ENCODE measurements at regions not wholly inside any gene's neighbourhood (a gene's known extent, or its start where the extent isn't known, plus 50 kb on each side); places are given as distances from the start of the nearest gene placed in this dataset.
"Not testable (repeated sequence)": the region's sequence is repeated elsewhere in the genome, so short reads cannot be mapped to it uniquely, and the experiment has no call there.

GRCh38 chr15:53923741-53924140 lies 54.5 kb upstream of the UNC13C start:
- H3K4me1 ChIP-seq; H3K9me3 ChIP-seq (replicated peaks); H3K36me3 ChIP-seq; DNase-seq; H3K27ac ChIP-seq; H3K27me3 ChIP-seq; H3K4me3 ChIP-seq: not testable (repeated sequence)

- H3K27ac ChIP-seq = no peak overlapping the region
- H3K4me1 ChIP-seq = no peaks in the 10 kb centered on the region
- DNase-seq = no peak
- no peaks in the 10 kb centered on the region for H3K36me3 ChIP-seq
- H3K9me3 ChIP-seq (replicated peaks) = no peaks in the 10 kb centered on the region
- H3K4me3 ChIP-seq = no peak overlapping the region
- H3K27me3 ChIP-seq = peaks cover 8% of the 10 kb centered on the region; the same call in 1 of the 2 replicates
Measured at GRCh38 chr15:53918180-53919079, 59.8 kb upstream of the UNC13C start.

DNA sequence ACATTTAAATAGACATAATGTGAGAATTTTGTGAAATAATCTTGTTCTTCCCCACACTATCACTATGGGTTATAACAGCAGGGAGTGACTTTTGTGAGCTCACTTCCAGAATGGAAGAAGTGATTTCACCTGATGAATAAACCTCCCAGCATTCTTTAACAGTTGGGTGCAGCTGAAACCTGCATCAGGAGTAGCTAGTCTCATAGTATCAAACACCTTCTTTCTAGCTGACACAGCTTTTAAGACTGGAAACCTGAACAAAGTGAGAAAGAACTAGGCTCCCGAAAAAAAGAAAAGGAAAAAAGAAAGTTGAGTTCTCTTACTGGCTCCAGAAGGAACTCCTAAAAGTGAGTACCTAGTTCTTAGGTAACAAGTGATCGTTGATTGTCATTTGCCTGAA lies 61.1 kb upstream of the UNC13C start:
- Histone ChIP-seq H3K4me3 (no peak overlapping the region), H3K36me3 (no peaks in the 10 kb centered on the region), H3K9me3 (replicated peaks) (no peaks in the 10 kb centered on the region), H3K4me1 (no peaks in the 10 kb centered on the region), H3K27me3 (peaks cover 8% of the 10 kb centered on the region; the same call in 1 of the 2 replicates), H3K27ac (no peak overlapping the region)
- DNase-seq = no peak

- Histone ChIP-seq H3K27me3 (peaks cover 8% of the 10 kb centered on the region; the same call in 1 of the 2 replicates), H3K27ac (no peak overlapping the region), H3K9me3 (replicated peaks) (no peaks in the 10 kb centered on the region), H3K4me1 (no peaks in the 10 kb centered on the region), H3K36me3 (no peaks in the 10 kb centered on the region), H3K4me3 (no peak overlapping the region)
- DNase-seq = no peak
Measured at GRCh38 chr15:53911431-53911830, 66.8 kb upstream of the UNC13C start.

- no peaks in the 10 kb centered on the region for H3K4me1 ChIP-seq
- DNase-seq = no peak
Measured at GRCh38 chr15:53910852-53911251, 67.4 kb upstream of the UNC13C start.

GRCh38 chr15:53910236-53910849 lies 67.9 kb upstream of the UNC13C start:
- Histone ChIP-seq H3K4me1 (no peaks in the 10 kb centered on the region), H3K9me3 (replicated peaks) (no peaks in the 10 kb centered on the region), H3K4me3 (no peak overlapping the region), H3K27ac (no peak overlapping the region), H3K27me3 (0 out of 2 replicates have a peak, but pooled peaks cover 1% of the 10 kb centered on the region), H3K36me3 (no peaks in the 10 kb centered on the region)
- no peak for DNase-seq

More at GRCh38 chr15:53910852-53911251, 67.4 kb upstream of the UNC13C start:
- H3K27me3 ChIP-seq = peaks cover 7% of the 10 kb centered on the region; the same call in 1 of the 2 replicates
- H3K4me3 ChIP-seq = no peak overlapping the region
- H3K27ac ChIP-seq = no peak overlapping the region
- no peaks in the 10 kb centered on the region for H3K36me3 ChIP-seq
- H3K9me3 ChIP-seq (replicated peaks) = no peaks in the 10 kb centered on the region

DNA sequence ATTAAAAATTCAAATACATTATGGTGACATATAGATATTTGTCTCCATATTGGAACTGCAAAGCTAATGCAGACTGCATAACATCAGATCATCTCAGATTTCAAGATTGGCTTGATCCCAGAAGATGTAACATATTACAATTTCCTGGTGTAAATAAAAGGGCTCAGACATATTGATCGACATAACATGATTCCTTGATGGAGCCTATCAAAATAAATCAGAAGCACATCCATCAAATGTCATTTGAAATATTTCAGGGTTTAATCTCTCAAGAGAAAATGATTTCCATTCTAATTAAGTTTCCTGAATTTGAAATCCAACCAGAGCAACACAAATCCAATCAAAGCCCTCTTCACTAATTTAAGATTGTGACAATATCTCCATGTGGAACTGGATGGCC lies 75.1 kb upstream of the UNC13C start:
- no peak for DNase-seq
- H3K9me3 ChIP-seq (replicated peaks) = no peaks in the 10 kb centered on the region
- no peaks in the 10 kb centered on the region for H3K27me3 ChIP-seq
- no peaks in the 10 kb centered on the region for H3K4me1 ChIP-seq
- no peak overlapping the region for H3K4me3 ChIP-seq
- no peak overlapping the region for H3K27ac ChIP-seq
- no peaks in the 10 kb centered on the region for H3K36me3 ChIP-seq

- not testable (repeated sequence) for H3K4me1 ChIP-seq; DNase-seq; H3K36me3 ChIP-seq; H3K4me3 ChIP-seq; H3K9me3 ChIP-seq (replicated peaks); H3K27me3 ChIP-seq; H3K27ac ChIP-seq
Measured at GRCh38 chr15:53893468-53893867, 84.8 kb upstream of the UNC13C start.

GRCh38 chr15:53891862-53892261 lies 86.4 kb upstream of the UNC13C start:
- not testable (repeated sequence) for H3K27ac ChIP-seq; H3K36me3 ChIP-seq; H3K4me3 ChIP-seq; DNase-seq; H3K4me1 ChIP-seq; H3K9me3 ChIP-seq (replicated peaks); H3K27me3 ChIP-seq

DNA sequence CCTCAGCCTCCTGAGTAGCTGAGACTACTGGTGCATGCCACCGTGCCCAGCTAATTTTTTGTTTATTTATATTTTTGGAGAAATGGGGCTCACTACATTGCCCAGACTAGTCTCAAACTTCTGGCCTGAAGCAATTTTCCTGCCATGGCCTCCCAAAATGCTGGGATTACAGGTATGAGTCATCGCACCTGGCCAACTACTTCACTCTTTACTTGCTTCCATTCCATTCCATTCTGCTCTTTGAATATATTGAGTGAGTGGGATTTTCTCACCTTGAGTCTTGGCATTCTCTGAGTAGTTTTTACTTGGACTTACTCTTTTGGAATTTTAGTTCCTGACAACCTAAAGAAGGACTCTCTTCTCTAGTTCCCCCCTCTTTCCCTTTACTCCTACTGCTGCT lies 93.8 kb upstream of the UNC13C start:
- Histone ChIP-seq H3K27me3 (no peaks in the 10 kb centered on the region), H3K4me3 (no peak overlapping the region), H3K27ac (no peak overlapping the region), H3K4me1 (no peaks in the 10 kb centered on the region), H3K36me3 (no peaks in the 10 kb centered on the region), H3K9me3 (replicated peaks) (no peaks in the 10 kb centered on the region)
- DNase-seq = no peak

DNA sequence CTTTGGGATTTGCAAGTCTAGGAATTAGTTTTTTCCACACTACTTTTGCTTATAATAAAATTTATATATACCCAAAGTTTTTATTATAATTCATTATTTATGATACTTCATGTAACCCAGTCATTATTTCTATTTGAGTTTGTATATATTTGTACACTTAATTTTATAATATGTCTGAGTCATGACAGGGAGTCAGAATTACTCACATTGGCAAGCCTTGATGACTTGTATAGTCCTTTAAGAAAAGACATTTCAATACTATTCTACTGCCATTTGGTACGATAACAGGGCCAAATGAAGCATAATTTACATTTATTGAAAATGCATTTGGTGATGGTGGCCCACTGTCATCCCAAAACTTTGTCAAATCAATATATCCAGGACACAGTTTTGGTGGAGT lies 95.9 kb upstream of the UNC13C start:
- Histone ChIP-seq H3K4me3 (no peak overlapping the region), H3K36me3 (no peaks in the 10 kb centered on the region), H3K27me3 (no peaks in the 10 kb centered on the region), H3K9me3 (replicated peaks) (no peaks in the 10 kb centered on the region), H3K4me1 (no peaks in the 10 kb centered on the region), H3K27ac (no peak overlapping the region)
- DNase-seq = no peak

- no peak overlapping the region for H3K4me3 ChIP-seq
- no peaks in the 10 kb centered on the region for H3K27me3 ChIP-seq
- H3K27ac ChIP-seq = no peak overlapping the region
- H3K9me3 ChIP-seq (replicated peaks) = no peaks in the 10 kb centered on the region
- no peaks in the 10 kb centered on the region for H3K4me1 ChIP-seq
- DNase-seq = no peak
- no peaks in the 10 kb centered on the region for H3K36me3 ChIP-seq
Measured at GRCh38 chr15:53880357-53880756, 97.9 kb upstream of the UNC13C start.

DNA sequence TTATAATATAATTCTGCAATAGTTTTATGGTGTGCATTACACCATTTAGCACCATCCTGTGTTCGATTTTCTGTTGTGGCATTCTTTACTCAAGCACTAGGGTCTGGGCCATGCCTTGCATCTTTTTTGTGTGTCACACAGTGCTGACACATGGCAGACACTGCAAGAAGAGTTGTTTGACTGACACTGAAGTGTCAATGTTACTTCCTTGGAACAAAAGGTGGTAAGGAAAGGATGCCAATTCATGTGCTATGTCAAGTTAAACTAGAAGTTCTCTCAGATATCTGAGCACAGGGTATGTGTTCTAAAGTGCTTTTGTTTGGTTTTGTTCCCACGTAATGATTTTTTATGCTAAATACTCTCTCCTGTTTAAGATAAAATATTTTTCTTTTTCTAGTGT lies 102.5 kb upstream of the UNC13C start:
- no peaks in the 10 kb centered on the region for H3K27me3 ChIP-seq
- no peaks in the 10 kb centered on the region for H3K9me3 ChIP-seq (replicated peaks)
- DNase-seq = no peak
- H3K4me3 ChIP-seq = no peak overlapping the region
- H3K4me1 ChIP-seq = no peaks in the 10 kb centered on the region
- H3K27ac ChIP-seq = no peak overlapping the region
- H3K36me3 ChIP-seq = no peaks in the 10 kb centered on the region

GRCh38 chr15:53875139-53875538 lies 103.1 kb upstream of the UNC13C start:
- no peaks in the 10 kb centered on the region for H3K9me3 ChIP-seq (replicated peaks)
- DNase-seq = no peak
- no peak overlapping the region for H3K4me3 ChIP-seq
- H3K4me1 ChIP-seq = no peaks in the 10 kb centered on the region
- no peak overlapping the region for H3K27ac ChIP-seq
- H3K27me3 ChIP-seq = no peaks in the 10 kb centered on the region
- no peaks in the 10 kb centered on the region for H3K36me3 ChIP-seq

DNA sequence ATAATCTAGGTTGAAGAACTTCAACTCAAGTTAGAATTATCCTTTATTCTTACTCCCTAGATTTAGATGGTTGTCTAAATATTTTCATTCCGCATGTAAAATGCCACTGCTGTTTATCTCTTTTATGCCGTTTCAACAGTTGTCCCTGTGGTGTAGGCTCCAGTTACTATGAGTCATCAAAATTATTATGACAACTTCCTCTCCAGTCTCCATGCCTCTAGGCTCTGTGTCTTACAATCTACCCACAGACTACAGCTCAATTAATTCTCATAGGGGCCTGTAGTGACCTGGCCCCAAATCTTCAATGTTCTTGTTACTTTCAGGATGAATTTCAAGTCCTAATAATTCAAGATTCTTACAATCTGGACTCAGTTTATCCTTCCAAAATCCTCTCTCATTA lies 105.8 kb upstream of the UNC13C start:
- no peaks in the 10 kb centered on the region for H3K4me1 ChIP-seq
- H3K27me3 ChIP-seq = no peaks in the 10 kb centered on the region
- no peak overlapping the region for H3K4me3 ChIP-seq
- no peaks in the 10 kb centered on the region for H3K9me3 ChIP-seq (replicated peaks)
- H3K36me3 ChIP-seq = no peaks in the 10 kb centered on the region
- peak in 1 of 2 experiments; percentile 23 for DNase-seq
- H3K27ac ChIP-seq = no peak overlapping the region

- Histone ChIP-seq H3K9me3 (replicated peaks) (no peaks in the 10 kb centered on the region), H3K27ac (no peak overlapping the region), H3K4me1 (no peaks in the 10 kb centered on the region), H3K36me3 (no peaks in the 10 kb centered on the region), H3K27me3 (no peaks in the 10 kb centered on the region), H3K4me3 (no peak overlapping the region)
- DNase-seq = no peak
Measured at GRCh38 chr15:53869806-53870073, 108.5 kb upstream of the UNC13C start.

Data from SJCRH30 (cell line).